ENCODE measurements at regions not wholly inside any gene's neighbourhood (a gene's known extent, or its start where the extent isn't known, plus 50 kb on each side); places are given as distances from the start of the nearest gene placed in this dataset.

GRCh38 chr20:39130627-39131026 lies 168.5 kb downstream of the DHX35 start:
- Histone ChIP-seq H3K27me3 (ENCODE audit: low read length) (no peaks in the 10 kb centered on the region), H3K9me3 (ENCODE audit: insufficient read depth, low read length) (no peaks in the 10 kb centered on the region), H3K36me3 (ENCODE audit: low read length) (no peaks in the 10 kb centered on the region), H3K9ac (ENCODE audit: low read length) (no peak overlapping the region), H3K79me2 (ENCODE audit: insufficient read depth, low read length) (no peaks in the 10 kb centered on the region), H4K20me1 (ENCODE audit: low read depth, low read length) (no peaks in the 10 kb centered on the region), H3K4me3 (ENCODE audit: insufficient read depth, low read length, poor library complexity, severe bottlenecking) (no peak overlapping the region), H2AFZ (ENCODE audit: low read depth, low read length, severe bottlenecking) (no peak overlapping the region), H3K9me2 (replicated peaks; ENCODE audit: insufficient read depth, low read length) (no peaks in the 10 kb centered on the region), H3K27ac (ENCODE audit: low read depth, low read length) (no peak overlapping the region), H3K4me2 (ENCODE audit: low read depth, low read length, poor library complexity, severe bottlenecking) (no peak overlapping the region), H3F3A (ENCODE audit: insufficient read depth) (no peaks in the 10 kb centered on the region)
- TF ChIP-seq CTCF (IDR thresholded peaks at IDR 0.05; ENCODE audit: insufficient read depth, low read length, poor library complexity, severe bottlenecking) (no peak), EZH2phosphoT487 (conservative IDR thresholded peaks at IDR 0.05; ENCODE audit: low read length) (no peak)

- Histone ChIP-seq H3K79me2 (ENCODE audit: insufficient read depth, low read length) (no peaks in the 10 kb centered on the region), H4K20me1 (ENCODE audit: low read depth, low read length) (no peaks in the 10 kb centered on the region), H3K9me2 (replicated peaks; ENCODE audit: insufficient read depth, low read length) (no peaks in the 10 kb centered on the region), H3K9me3 (ENCODE audit: insufficient read depth, low read length) (no peaks in the 10 kb centered on the region), H3K27ac (ENCODE audit: low read depth, low read length) (no peak overlapping the region), H3F3A (ENCODE audit: insufficient read depth) (no peaks in the 10 kb centered on the region), H3K36me3 (ENCODE audit: low read length) (no peaks in the 10 kb centered on the region), H3K4me2 (ENCODE audit: low read depth, low read length, poor library complexity, severe bottlenecking) (no peak overlapping the region), H3K27me3 (ENCODE audit: low read length) (no peaks in the 10 kb centered on the region), H3K4me3 (ENCODE audit: insufficient read depth, low read length, poor library complexity, severe bottlenecking) (no peak overlapping the region), H2AFZ (ENCODE audit: low read depth, low read length, severe bottlenecking) (no peak overlapping the region), H3K9ac (ENCODE audit: low read length) (no peak overlapping the region)
- no peak for TF ChIP-seq CTCF (IDR thresholded peaks at IDR 0.05; ENCODE audit: insufficient read depth, low read length, poor library complexity, severe bottlenecking)
These were observed 167.4 kb downstream of the DHX35 start for GRCh38 chr20:39129523-39129922.

GRCh38 chr20:39124064-39124463 lies 161.9 kb downstream of the DHX35 start:
- Histone ChIP-seq H3K9me3 (ENCODE audit: insufficient read depth, low read length) (no peaks in the 10 kb centered on the region), H3K9me2 (replicated peaks; ENCODE audit: insufficient read depth, low read length) (no peaks in the 10 kb centered on the region), H3K27me3 (ENCODE audit: low read length) (no peaks in the 10 kb centered on the region), H3K4me3 (ENCODE audit: insufficient read depth, low read length, poor library complexity, severe bottlenecking) (no peak overlapping the region), H2AFZ (ENCODE audit: low read depth, low read length, severe bottlenecking) (no peak overlapping the region), H3F3A (ENCODE audit: insufficient read depth) (no peaks in the 10 kb centered on the region), H3K79me2 (ENCODE audit: insufficient read depth, low read length) (no peaks in the 10 kb centered on the region), H3K36me3 (ENCODE audit: low read length) (no peaks in the 10 kb centered on the region), H4K20me1 (ENCODE audit: low read depth, low read length) (no peaks in the 10 kb centered on the region), H3K4me2 (ENCODE audit: low read depth, low read length, poor library complexity, severe bottlenecking) (no peak overlapping the region), H3K27ac (ENCODE audit: low read depth, low read length) (no peak overlapping the region), H3K9ac (ENCODE audit: low read length) (no peak overlapping the region)
- TF ChIP-seq EZH2phosphoT487 (conservative IDR thresholded peaks at IDR 0.05; ENCODE audit: low read length) (no peak), CTCF (IDR thresholded peaks at IDR 0.05; ENCODE audit: insufficient read depth, low read length, poor library complexity, severe bottlenecking) (no peak)

- H3K9ac ChIP-seq (ENCODE audit: low read length): no peak overlapping the region
- H3K27me3 ChIP-seq (ENCODE audit: low read length): no peaks in the 10 kb centered on the region
These were observed 161.0 kb downstream of the DHX35 start for GRCh38 chr20:39123185-39123557.

More at GRCh38 chr20:39123185-39123557, 161.0 kb downstream of the DHX35 start:
- no peaks in the 10 kb centered on the region for H3K36me3 ChIP-seq (ENCODE audit: low read length)
- no peaks in the 10 kb centered on the region for H3K9me2 ChIP-seq (replicated peaks; ENCODE audit: insufficient read depth, low read length)
- no peaks in the 10 kb centered on the region for H3K9me3 ChIP-seq (ENCODE audit: insufficient read depth, low read length)
- no peak overlapping the region for H3K4me3 ChIP-seq (ENCODE audit: insufficient read depth, low read length, poor library complexity, severe bottlenecking)
- no peaks in the 10 kb centered on the region for H3K79me2 ChIP-seq (ENCODE audit: insufficient read depth, low read length)
- no peak overlapping the region for H2AFZ ChIP-seq (ENCODE audit: low read depth, low read length, severe bottlenecking)
- no peak for TF ChIP-seq EZH2phosphoT487 (conservative IDR thresholded peaks at IDR 0.05; ENCODE audit: low read length)
- no peak for TF ChIP-seq CTCF (IDR thresholded peaks at IDR 0.05; ENCODE audit: insufficient read depth, low read length, poor library complexity, severe bottlenecking)
- no peaks in the 10 kb centered on the region for H3F3A ChIP-seq (ENCODE audit: insufficient read depth)
- no peaks in the 10 kb centered on the region for H4K20me1 ChIP-seq (ENCODE audit: low read depth, low read length)
- no peak overlapping the region for H3K27ac ChIP-seq (ENCODE audit: low read depth, low read length)
- no peak overlapping the region for H3K4me2 ChIP-seq (ENCODE audit: low read depth, low read length, poor library complexity, severe bottlenecking)

Measured in SU-DHL-6 (cell line).